Smooth muscle cell (in vitro differentiated cells): ENCODE measurements at regions not wholly inside any gene's neighbourhood (a gene's known extent, or its start where the extent isn't known, plus 50 kb on each side); places are given as distances from the start of the nearest gene placed in this dataset.

Experiments used
- DNase-seq: peaks from one replicate; lab custom pipeline; 2025; ENCODE audit not compliant: unreplicated experiment; lab: John Stamatoyannopoulos, UW
- H2AFZ ChIP-seq: fragments of 200-600 bp; sonication (generic); 2 replicates; pipeline ENCODE4 v1.6.0; 2016; ENCODE audit warnings: antibody characterized with exemption, low read depth, mild to moderate bottlenecking
- H3F3A ChIP-seq: fragments of 200-600 bp; sonication (generic); 2 replicates; pipeline ENCODE4 v1.6.0; 2017; ENCODE audit warnings: antibody characterized with exemption, low read depth
- H3K27ac ChIP-seq: fragments of 200-600 bp; sonication (generic); 2 replicates; pipeline ENCODE4 v1.5.1; 2016; ENCODE audit warnings: low read depth, mild to moderate bottlenecking
- H3K27me3 ChIP-seq: fragments of 200-600 bp; sonication (generic); 2 replicates; pipeline ENCODE4 v1.6.1; 2016; ENCODE audit warnings: low read depth, mild to moderate bottlenecking
- H3K36me3 ChIP-seq: fragments of 200-600 bp; sonication (generic); 2 replicates; pipeline ENCODE4 v1.5.1; 2016; ENCODE audit warnings: low read depth
- H3K4me1 ChIP-seq: fragments of 200-600 bp; sonication (generic); 2 replicates; pipeline ENCODE4 v1.5.1; 2016; ENCODE audit warnings: low read depth
- H3K4me2 ChIP-seq: fragments of 200-600 bp; sonication (generic); 2 replicates; pipeline ENCODE4 v1.6.0; 2016; ENCODE audit warnings: mild to moderate bottlenecking
- H3K4me3 ChIP-seq: fragments of 200-600 bp; sonication (generic); 2 replicates; pipeline ENCODE4 v1.5.1; 2016; ENCODE audit warnings: mild to moderate bottlenecking
- H3K79me2 ChIP-seq: fragments of 200-600 bp; sonication (generic); 2 replicates; pipeline ENCODE4 v1.6.0; 2016; ENCODE audit warnings: low read depth, mild to moderate bottlenecking
- H3K9ac ChIP-seq: fragments of 200-600 bp; sonication (generic); 2 replicates; pipeline ENCODE4 v1.6.0; 2016; ENCODE audit warnings: low read depth
- H3K9me3 ChIP-seq: fragments of 200-600 bp; sonication (generic); replicated peaks from 2 replicates; pipeline ENCODE4 v1.5.1; 2016; ENCODE audit warnings: low read depth
- H4K20me1 ChIP-seq: fragments of 200-600 bp; sonication (generic); 2 replicates; pipeline ENCODE4 v1.6.0; 2016; ENCODE audit warnings: low read depth
- CTCF ChIP-seq: fragments of 200-600 bp; sonication (generic); IDR thresholded peaks from 2 replicates; pipeline ENCODE4 v1.5.1; 2017; ENCODE audit warnings: borderline replicate concordance, mild to moderate bottlenecking, antibody characterized with exemption; ENCODE audit not compliant: insufficient read depth, poor library complexity, severe bottlenecking
- WGBS: methylation state at CpG from one replicate; pipeline ENCODE4 v1.1.7; 2016; ENCODE audit warnings: low lambda C conversion rate; 5-methylcytosine and 5-hydroxymethylcytosine counted together

DNA sequence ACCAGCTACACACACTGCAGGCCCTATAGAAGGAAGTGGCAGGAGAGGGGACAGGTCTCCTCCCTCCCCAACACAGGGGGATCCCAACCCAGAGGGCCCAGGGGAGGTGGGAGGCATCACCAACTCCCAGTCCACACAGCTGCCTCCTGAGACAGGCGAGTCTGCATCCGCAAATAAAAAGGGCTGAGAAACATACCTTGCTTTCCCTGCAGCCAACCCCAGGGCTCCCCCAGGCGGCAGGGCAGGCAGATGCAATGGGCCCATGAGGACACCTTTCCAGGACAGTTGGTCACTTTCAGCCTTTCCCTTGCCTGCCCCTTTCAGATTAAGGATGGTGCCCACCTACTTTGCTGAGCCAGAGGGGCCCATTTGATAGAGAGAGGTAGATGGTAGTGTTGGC is 180.0 kb downstream of the BRD1 start:
- H4K20me1 ChIP-seq = no peaks in the 10 kb centered on the region
- H3K27me3 ChIP-seq = no peaks in the 10 kb centered on the region
- no peak overlapping the region for H3K9ac ChIP-seq
- H3K4me3 ChIP-seq = no peak overlapping the region
- no peak overlapping the region for H3K4me2 ChIP-seq
- WGBS = 86% methylated on average over 3 of the region's 3 CpGs
- no peaks in the 10 kb centered on the region for H3K9me3 ChIP-seq
- no peak for TF ChIP-seq CTCF
- H2AFZ ChIP-seq = no peak overlapping the region
- H3K79me2 ChIP-seq = no peaks in the 10 kb centered on the region
- H3K4me1 ChIP-seq = no peaks in the 10 kb centered on the region
- H3K27ac ChIP-seq = no peak overlapping the region
- no peak for DNase-seq
- no peaks in the 10 kb centered on the region for H3K36me3 ChIP-seq
- no peaks in the 10 kb centered on the region for H3F3A ChIP-seq

DNA sequence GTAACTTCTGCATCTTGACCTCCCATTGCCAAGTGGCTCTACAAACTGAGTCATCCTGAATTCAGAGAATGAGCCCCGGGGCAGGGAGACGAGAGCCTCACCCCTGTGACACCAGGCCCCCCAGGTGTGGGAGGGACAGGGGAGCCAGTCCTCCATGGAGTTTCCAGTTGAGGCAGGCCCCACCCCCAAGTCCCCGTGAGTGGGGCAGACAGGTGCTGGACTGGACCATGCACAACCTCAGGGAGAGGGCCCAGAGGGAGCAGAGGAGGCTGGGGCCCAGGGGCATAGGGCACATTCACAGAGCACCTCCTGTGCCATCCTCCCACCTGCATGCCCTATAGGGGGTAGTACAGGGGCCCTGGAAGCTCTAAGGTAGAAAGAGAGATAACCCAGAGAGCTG is 180.8 kb downstream of the BRD1 start:
- TF ChIP-seq CTCF = no peak
- no peaks in the 10 kb centered on the region for H3K79me2 ChIP-seq
- no peak overlapping the region for H3K9ac ChIP-seq
- H3K4me3 ChIP-seq = no peak overlapping the region
- H3K27me3 ChIP-seq = no peaks in the 10 kb centered on the region
- H3F3A ChIP-seq = no peaks in the 10 kb centered on the region
- no peaks in the 10 kb centered on the region for H4K20me1 ChIP-seq
- no peak overlapping the region for H3K4me2 ChIP-seq
- DNase-seq = no peak
- 61% methylated on average over 3 of the region's 3 CpGs for WGBS
- H3K4me1 ChIP-seq = no peaks in the 10 kb centered on the region
- no peak overlapping the region for H3K27ac ChIP-seq
- H3K9me3 ChIP-seq = no peaks in the 10 kb centered on the region
- H3K36me3 ChIP-seq = no peaks in the 10 kb centered on the region
- no peak overlapping the region for H2AFZ ChIP-seq

GRCh38 chr22:49645791-49646550 is 181.7 kb downstream of the BRD1 start:
- no peaks in the 10 kb centered on the region for H3K79me2 ChIP-seq
- no peak overlapping the region for H3K4me2 ChIP-seq
- WGBS = 91% methylated on average over 13 of the region's 13 CpGs
- H3K4me3 ChIP-seq = no peak overlapping the region
- H3F3A ChIP-seq = no peaks in the 10 kb centered on the region
- TF ChIP-seq CTCF = no peak
- no peak overlapping the region for H2AFZ ChIP-seq
- H3K4me1 ChIP-seq = no peaks in the 10 kb centered on the region
- no peaks in the 10 kb centered on the region for H3K9me3 ChIP-seq
- no peaks in the 10 kb centered on the region for H3K36me3 ChIP-seq
- no peaks in the 10 kb centered on the region for H3K27me3 ChIP-seq
- H3K9ac ChIP-seq = no peak overlapping the region
- H3K27ac ChIP-seq = no peak overlapping the region
- no peaks in the 10 kb centered on the region for H4K20me1 ChIP-seq
- no peak for DNase-seq

GRCh38 chr22:49645257-49645656 is 182.4 kb downstream of the BRD1 start:
- H3K9me3 ChIP-seq = no peaks in the 10 kb centered on the region

More at GRCh38 chr22:49645257-49645656, 182.4 kb downstream of the BRD1 start:
- Histone ChIP-seq H3K79me2 (no peaks in the 10 kb centered on the region), H3K4me1 (no peaks in the 10 kb centered on the region), H3F3A (no peaks in the 10 kb centered on the region), H2AFZ (no peak overlapping the region), H3K4me2 (no peak overlapping the region), H3K27me3 (no peaks in the 10 kb centered on the region), H3K27ac (no peak overlapping the region), H3K36me3 (no peaks in the 10 kb centered on the region), H4K20me1 (no peaks in the 10 kb centered on the region), H3K4me3 (no peak overlapping the region), H3K9ac (no peak overlapping the region)
- DNase-seq = no peak
- no peak for TF ChIP-seq CTCF
- WGBS = 78% methylated on average over 3 of the region's 3 CpGs
